Stimulated activated memory B cell treated with anti-CD40 and anti-IgM and Interleukin-4, amounts not matched to agents 10 μg/mL and 1 μg/mL and 100 μg/mL, for 72 hours (primary cell): ENCODE measurements at regions not wholly inside any gene's neighbourhood (a gene's known extent, or its start where the extent isn't known, plus 50 kb on each side); places are given as distances from the start of the nearest gene placed in this dataset.

ENCODE experiments used
- ATAC-seq: fragments of 150-1000 bp; cut with Tn5 transposase; 2 replicates; pipeline ENCODE4 v1.10.0; 2021
- H3K27ac Mint-ChIP-seq: one replicate; pipeline ENCODE4 v1.8.0; 2022; ENCODE audit warnings: mild to moderate bottlenecking, mixed read lengths
- H3K27me3 Mint-ChIP-seq: one replicate; pipeline ENCODE4 v1.8.0; 2022; ENCODE audit warnings: mixed read lengths
- H3K36me3 Mint-ChIP-seq: one replicate; pipeline ENCODE4 v1.8.0; 2022; ENCODE audit warnings: mixed read lengths
- H3K4me1 Mint-ChIP-seq: one replicate; pipeline ENCODE4 v1.8.0; 2022; ENCODE audit warnings: mixed read lengths
- H3K4me3 Mint-ChIP-seq: one replicate; pipeline ENCODE4 v1.8.0; 2022; ENCODE audit warnings: mild to moderate bottlenecking, moderate library complexity, mixed read lengths
- H3K9me3 Mint-ChIP-seq: one replicate; pipeline ENCODE4 v1.8.0; 2022; ENCODE audit warnings: mixed read lengths

DNA sequence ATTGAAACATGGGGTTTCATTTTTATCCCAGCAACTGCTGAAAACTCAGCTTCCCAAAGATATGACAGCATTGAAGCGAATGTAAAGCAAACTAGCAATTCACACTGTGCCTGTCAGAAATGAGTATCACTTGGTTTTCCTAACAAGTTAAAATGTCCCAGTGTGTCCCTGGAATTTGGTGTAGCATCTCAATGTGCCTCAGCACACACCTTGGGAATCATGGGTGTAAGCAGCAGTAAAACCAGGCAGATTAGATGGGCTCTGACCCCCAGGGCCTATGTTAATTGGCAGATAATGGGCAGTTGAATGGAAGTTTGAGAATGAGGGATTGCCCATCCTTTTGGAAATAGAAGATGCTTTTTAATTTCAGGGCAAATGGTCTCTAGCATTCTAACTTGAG, 784.9 kb upstream of the LRRC4C start:
- no peaks in the 10 kb centered on the region for H3K36me3 Mint-ChIP-seq
- H3K27me3 Mint-ChIP-seq, result no peaks in the 10 kb centered on the region
- H3K9me3 Mint-ChIP-seq, result no peaks in the 10 kb centered on the region
- H3K4me1 Mint-ChIP-seq, result no peaks in the 10 kb centered on the region
- H3K27ac Mint-ChIP-seq, result no peak overlapping the region
- H3K4me3 Mint-ChIP-seq, result no peak overlapping the region
- no peak for ATAC-seq

DNA sequence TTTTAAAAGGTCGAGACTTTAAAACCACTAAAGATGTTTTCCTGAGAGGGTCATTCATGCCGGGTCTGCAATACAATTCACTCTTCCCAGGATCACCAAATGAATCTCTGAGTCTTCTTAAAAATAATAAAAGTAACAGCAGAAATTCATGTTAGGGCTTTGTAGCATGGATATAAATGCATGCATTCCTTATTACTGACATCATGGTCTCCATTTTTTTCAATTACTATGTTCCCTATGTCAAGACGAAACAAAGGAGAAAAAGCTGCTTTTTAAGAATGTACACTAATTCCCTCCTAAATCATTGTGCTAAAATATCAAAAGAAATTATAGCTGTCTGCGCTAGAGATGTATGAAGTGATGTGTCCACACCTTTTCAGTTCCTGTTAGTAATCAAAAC, 789.9 kb upstream of the LRRC4C start:
- no peak for ATAC-seq
- Mint-ChIP-seq H3K27me3 (no peaks in the 10 kb centered on the region), H3K27ac (no peak overlapping the region), H3K36me3 (no peaks in the 10 kb centered on the region), H3K4me1 (peaks cover 5% of the 10 kb centered on the region), H3K4me3 (no peak overlapping the region), H3K9me3 (no peaks in the 10 kb centered on the region)

- Mint-ChIP-seq H3K9me3 (no peaks in the 10 kb centered on the region), H3K27ac (no peak overlapping the region), H3K4me3 (no peak overlapping the region), H3K4me1 (peaks cover 5% of the 10 kb centered on the region), H3K36me3 (no peaks in the 10 kb centered on the region), H3K27me3 (no peaks in the 10 kb centered on the region)
- ATAC-seq, result no peak
Measured at GRCh38 chr11:42249956-42250355, 790.5 kb upstream of the LRRC4C start.

- H3K36me3 Mint-ChIP-seq, result no peaks in the 10 kb centered on the region
- H3K4me1 Mint-ChIP-seq, result peaks cover 5% of the 10 kb centered on the region
- no peaks in the 10 kb centered on the region for H3K9me3 Mint-ChIP-seq
- H3K27me3 Mint-ChIP-seq, result no peaks in the 10 kb centered on the region
- no peak overlapping the region for H3K4me3 Mint-ChIP-seq
- no peak for ATAC-seq
- H3K27ac Mint-ChIP-seq, result no peak overlapping the region
Measured at GRCh38 chr11:42251984-42252383, 792.5 kb upstream of the LRRC4C start.

DNA sequence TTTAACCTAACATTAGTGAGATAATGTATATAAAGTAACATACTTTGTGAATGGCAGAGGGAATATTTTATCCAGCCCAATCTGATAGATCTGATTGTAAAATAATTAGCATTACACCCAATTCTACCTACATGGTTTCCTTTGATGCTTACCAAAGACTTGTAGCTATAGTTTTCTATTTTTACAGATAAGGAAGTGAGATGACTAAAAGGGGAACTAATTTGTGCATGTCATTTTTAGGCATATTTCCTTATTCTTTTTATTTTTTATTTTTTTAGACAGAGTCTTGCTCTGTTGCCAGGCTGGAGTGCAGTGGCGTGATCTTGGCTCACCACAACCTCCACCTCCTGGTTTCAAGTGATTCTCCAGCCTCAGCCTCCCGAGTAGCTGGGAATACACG, 793.7 kb upstream of the LRRC4C start:
- Mint-ChIP-seq H3K9me3 (no peaks in the 10 kb centered on the region), H3K27ac (no peak overlapping the region), H3K4me1 (peaks cover 5% of the 10 kb centered on the region), H3K4me3 (no peak overlapping the region), H3K36me3 (no peaks in the 10 kb centered on the region), H3K27me3 (no peaks in the 10 kb centered on the region)
- no peak for ATAC-seq

GRCh38 chr11:42255906-42256305, 796.5 kb upstream of the LRRC4C start:
- H3K9me3 Mint-ChIP-seq, result peaks cover 2% of the 10 kb centered on the region
- no peaks in the 10 kb centered on the region for H3K36me3 Mint-ChIP-seq
- no peak for ATAC-seq
- no peak overlapping the region for H3K4me3 Mint-ChIP-seq
- no peaks in the 10 kb centered on the region for H3K27me3 Mint-ChIP-seq
- H3K4me1 Mint-ChIP-seq, result peaks cover 5% of the 10 kb centered on the region
- H3K27ac Mint-ChIP-seq, result no peak overlapping the region

- H3K36me3 Mint-ChIP-seq, result no peaks in the 10 kb centered on the region
- no peak for ATAC-seq
- H3K27ac Mint-ChIP-seq, result no peak overlapping the region
- H3K9me3 Mint-ChIP-seq, result peaks cover 2% of the 10 kb centered on the region
- no peak overlapping the region for H3K4me3 Mint-ChIP-seq
- no peaks in the 10 kb centered on the region for H3K27me3 Mint-ChIP-seq
- H3K4me1 Mint-ChIP-seq, result peaks cover 5% of the 10 kb centered on the region
Measured at GRCh38 chr11:42257534-42257933, 798.1 kb upstream of the LRRC4C start.

DNA sequence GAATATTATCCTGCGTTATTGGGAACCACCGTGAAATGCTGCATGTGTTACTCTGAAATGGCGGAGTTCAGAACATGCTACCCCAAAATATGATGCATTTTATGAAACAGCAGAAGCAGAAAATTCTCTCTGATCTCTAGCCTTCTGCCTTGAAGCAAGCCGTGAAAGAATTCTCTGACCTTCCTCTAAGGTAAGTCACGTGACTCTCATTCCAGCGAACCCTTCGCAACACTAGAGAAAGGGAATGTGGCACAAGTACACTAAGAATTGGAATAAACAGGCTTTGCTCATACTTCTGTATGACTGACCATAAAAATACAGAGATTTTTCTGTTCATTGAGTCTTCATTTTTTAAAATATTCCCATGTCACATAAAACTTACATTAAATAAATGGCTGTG, 805.6 kb upstream of the LRRC4C start:
- Mint-ChIP-seq H3K9me3 (peaks cover 5% of the 10 kb centered on the region), H3K4me1 (no peaks in the 10 kb centered on the region)
- no peak for ATAC-seq

DNA sequence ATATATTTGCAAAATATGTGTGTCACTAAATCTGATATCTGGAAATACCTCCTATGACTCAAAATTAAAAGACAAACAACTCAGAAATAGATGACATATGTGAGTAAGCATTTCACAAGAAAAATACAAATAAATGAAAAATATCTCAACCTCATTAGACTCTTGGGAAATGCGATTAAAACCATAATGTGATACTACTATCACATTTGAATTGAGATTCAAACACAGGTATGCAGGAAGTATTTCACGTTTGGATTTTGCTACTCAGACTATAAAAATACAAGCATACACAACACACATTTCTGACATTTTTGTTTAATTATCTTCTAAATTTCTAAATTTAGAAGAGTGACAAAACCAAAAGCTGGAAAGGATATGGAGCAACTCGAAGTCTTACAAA, 811.9 kb upstream of the LRRC4C start:
- Mint-ChIP-seq H3K4me1 (no peaks in the 10 kb centered on the region), H3K9me3 (peaks cover 13% of the 10 kb centered on the region), H3K36me3 (no peaks in the 10 kb centered on the region), H3K27me3 (no peaks in the 10 kb centered on the region), H3K4me3 (no peak overlapping the region), H3K27ac (no peak overlapping the region)
- no peak for ATAC-seq

More for the DNA sequence above, 805.6 kb upstream of the LRRC4C start:
- no peak overlapping the region for H3K27ac Mint-ChIP-seq
- no peaks in the 10 kb centered on the region for H3K27me3 Mint-ChIP-seq
- no peak overlapping the region for H3K4me3 Mint-ChIP-seq
- H3K36me3 Mint-ChIP-seq, result no peaks in the 10 kb centered on the region

- Mint-ChIP-seq H3K4me3 (no peak overlapping the region), H3K27ac (no peak overlapping the region), H3K27me3 (no peaks in the 10 kb centered on the region), H3K36me3 (no peaks in the 10 kb centered on the region), H3K9me3 (peaks cover 16% of the 10 kb centered on the region), H3K4me1 (no peaks in the 10 kb centered on the region)
- no peak for ATAC-seq
Measured at GRCh38 chr11:42273977-42274376, 814.5 kb upstream of the LRRC4C start.

GRCh38 chr11:42296910-42297309, 837.5 kb upstream of the LRRC4C start:
- peaks cover 11% of the 10 kb centered on the region for H3K9me3 Mint-ChIP-seq
- no peak overlapping the region for H3K4me3 Mint-ChIP-seq
- ATAC-seq, result no peak
- no peaks in the 10 kb centered on the region for H3K27me3 Mint-ChIP-seq
- H3K27ac Mint-ChIP-seq, result no peak overlapping the region
- no peaks in the 10 kb centered on the region for H3K36me3 Mint-ChIP-seq
- H3K4me1 Mint-ChIP-seq, result no peaks in the 10 kb centered on the region

DNA sequence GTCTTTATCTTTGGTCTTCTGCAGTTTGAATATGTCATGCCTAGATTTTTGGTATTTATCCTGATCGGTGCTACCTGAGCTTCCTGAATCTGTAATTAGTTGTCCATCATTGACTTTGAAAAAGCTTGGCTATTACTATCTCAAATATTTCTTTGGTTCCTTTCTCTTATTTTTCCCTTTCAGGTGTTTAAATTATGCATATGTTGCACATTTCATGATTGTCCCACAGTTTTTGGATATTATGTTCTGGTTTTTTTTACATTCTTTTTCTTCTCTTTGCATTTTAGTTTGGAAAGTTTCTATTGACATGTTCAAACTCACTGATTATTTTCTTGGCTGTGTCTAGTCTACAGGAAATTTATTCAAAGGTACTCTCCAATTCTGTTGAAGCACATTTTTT, 840.3 kb upstream of the LRRC4C start:
- no peaks in the 10 kb centered on the region for H3K4me1 Mint-ChIP-seq
- no peak overlapping the region for H3K27ac Mint-ChIP-seq
- no peaks in the 10 kb centered on the region for H3K27me3 Mint-ChIP-seq
- ATAC-seq, result no peak
- H3K4me3 Mint-ChIP-seq, result no peak overlapping the region
- no peaks in the 10 kb centered on the region for H3K36me3 Mint-ChIP-seq
- peaks cover 5% of the 10 kb centered on the region for H3K9me3 Mint-ChIP-seq

DNA sequence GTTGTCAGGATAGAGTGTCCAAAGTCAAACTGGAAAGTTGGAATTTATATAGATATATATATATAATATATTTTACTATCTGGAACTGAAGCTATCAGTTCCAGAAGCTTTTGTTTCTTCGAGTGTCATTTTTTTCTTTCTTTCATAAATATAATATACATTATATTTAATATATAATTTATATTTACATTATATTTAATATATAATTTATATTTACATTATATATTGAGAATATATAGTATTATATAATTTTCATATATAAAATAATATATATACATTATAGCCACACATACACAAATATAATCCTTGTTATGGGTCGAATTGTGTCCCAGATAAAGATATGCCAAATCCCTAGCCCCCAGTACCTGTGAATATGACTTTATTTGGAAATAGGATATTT, 842.3 kb upstream of the LRRC4C start:
- no peak for ATAC-seq
- Mint-ChIP-seq H3K9me3 (peaks cover 2% of the 10 kb centered on the region), H3K4me3 (no peak overlapping the region), H3K27ac (no peak overlapping the region), H3K4me1 (no peaks in the 10 kb centered on the region), H3K36me3 (no peaks in the 10 kb centered on the region), H3K27me3 (no peaks in the 10 kb centered on the region)

GRCh38 chr11:42311514-42311913, 852.1 kb upstream of the LRRC4C start:
- Mint-ChIP-seq H3K27me3 (no peaks in the 10 kb centered on the region), H3K36me3 (no peaks in the 10 kb centered on the region), H3K4me1 (no peaks in the 10 kb centered on the region), H3K27ac (no peak overlapping the region), H3K9me3 (no peaks in the 10 kb centered on the region), H3K4me3 (no peak overlapping the region)
- no peak for ATAC-seq

DNA sequence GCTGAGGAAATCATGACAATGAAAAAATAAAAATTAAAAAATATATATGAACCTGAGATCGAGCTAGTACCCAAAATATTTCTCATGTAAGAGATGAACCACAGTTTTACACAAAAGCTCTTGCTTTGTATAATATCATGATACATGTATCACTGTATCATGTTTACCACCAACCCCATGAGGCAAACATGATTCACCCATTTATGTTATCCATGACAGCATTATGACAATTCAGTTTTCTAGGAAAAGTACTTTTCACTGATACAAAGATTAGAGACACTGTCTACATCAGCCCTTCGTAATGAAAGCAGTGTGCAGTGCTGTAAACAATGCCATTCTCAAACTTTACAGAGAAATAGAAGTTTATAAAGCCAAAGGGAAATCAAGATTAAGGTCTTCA, 852.5 kb upstream of the LRRC4C start:
- Mint-ChIP-seq H3K9me3 (no peaks in the 10 kb centered on the region), H3K4me1 (no peaks in the 10 kb centered on the region), H3K4me3 (no peak overlapping the region), H3K27ac (no peak overlapping the region), H3K36me3 (no peaks in the 10 kb centered on the region), H3K27me3 (no peaks in the 10 kb centered on the region)
- ATAC-seq, result no peak

DNA sequence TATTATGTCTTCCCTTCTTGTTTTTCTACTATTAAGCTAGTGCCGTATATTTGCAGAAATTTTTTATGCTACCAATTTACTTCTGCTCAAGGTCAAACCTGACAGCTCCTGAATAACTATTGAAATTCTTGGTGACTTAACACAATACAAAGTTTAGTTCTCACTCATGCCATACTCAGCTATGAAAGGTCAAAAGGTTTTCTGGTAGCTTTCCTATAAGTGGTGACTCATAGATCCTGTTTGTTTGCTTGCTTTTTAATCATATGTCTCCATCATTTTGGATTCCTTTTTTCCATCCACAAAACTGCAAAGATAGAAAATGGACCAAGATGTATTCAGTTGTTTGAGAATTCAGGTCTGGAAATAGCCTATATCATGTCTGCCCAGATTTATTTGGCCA, 855.8 kb upstream of the LRRC4C start:
- Mint-ChIP-seq H3K9me3 (no peaks in the 10 kb centered on the region), H3K36me3 (no peaks in the 10 kb centered on the region), H3K4me1 (no peaks in the 10 kb centered on the region), H3K27me3 (no peaks in the 10 kb centered on the region), H3K27ac (no peak overlapping the region), H3K4me3 (no peak overlapping the region)
- ATAC-seq, result no peak

GRCh38 chr11:42315846-42316245, 856.4 kb upstream of the LRRC4C start:
- no peak overlapping the region for H3K27ac Mint-ChIP-seq

More at GRCh38 chr11:42315846-42316245, 856.4 kb upstream of the LRRC4C start:
- Mint-ChIP-seq H3K4me1 (no peaks in the 10 kb centered on the region), H3K4me3 (no peak overlapping the region), H3K9me3 (no peaks in the 10 kb centered on the region), H3K27me3 (no peaks in the 10 kb centered on the region), H3K36me3 (no peaks in the 10 kb centered on the region)
- ATAC-seq, result no peak
